ENCODE measurements at regions not wholly inside any gene's neighbourhood (a gene's known extent, or its start where the extent isn't known, plus 50 kb on each side); places are given as distances from the start of the nearest gene placed in this dataset.
"Not testable (repeated sequence)": the region's sequence is repeated elsewhere in the genome, so short reads cannot be mapped to it uniquely, and the experiment has no call there.

DNA sequence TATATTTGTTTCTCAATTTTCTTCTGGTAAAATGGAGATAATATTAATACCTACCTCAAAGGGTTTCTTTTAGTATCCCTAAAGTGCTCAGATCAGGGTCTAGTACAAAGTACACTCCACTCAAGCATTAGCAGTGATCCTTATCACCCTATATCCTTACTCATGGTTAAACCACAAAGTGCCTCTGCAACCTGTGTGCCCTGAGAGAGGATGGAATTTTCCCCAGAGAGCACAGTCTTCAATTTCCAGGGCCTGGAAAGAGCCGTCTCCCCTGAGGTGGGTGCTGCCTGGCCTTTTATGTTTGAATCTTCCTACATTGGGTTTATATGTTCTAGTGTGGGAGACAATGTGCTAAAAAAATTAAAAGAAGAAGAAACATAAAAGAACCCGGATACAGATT, 183.1 kb upstream of the FBXO33 start:
- DNase-seq, result no peak

- DNase-seq, result no peak
Measured at GRCh38 chr14:39614297-39614923, 182.2 kb upstream of the FBXO33 start.

GRCh38 chr14:39609119-39609518, 176.9 kb upstream of the FBXO33 start:
- DNase-seq, result no peak

DNA sequence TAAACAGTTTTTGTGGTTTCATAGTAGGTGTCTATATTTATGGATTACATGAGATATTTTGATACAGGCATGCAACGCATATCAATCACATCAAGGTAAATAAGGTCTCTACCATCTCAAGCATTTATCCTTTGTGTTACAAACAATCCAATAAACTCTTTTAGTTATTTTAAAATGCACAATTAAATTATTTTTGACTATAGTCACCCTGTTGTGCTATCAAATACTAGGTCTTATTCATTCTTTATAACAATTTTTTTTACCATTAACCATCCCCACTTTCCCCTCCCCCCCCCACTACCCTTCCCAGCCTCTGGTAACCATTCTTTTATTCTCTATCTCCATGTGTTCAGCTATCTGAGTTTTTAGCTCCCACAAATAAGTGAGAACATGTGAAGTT, 175.7 kb upstream of the FBXO33 start:
- DNase-seq, result no peak

DNA sequence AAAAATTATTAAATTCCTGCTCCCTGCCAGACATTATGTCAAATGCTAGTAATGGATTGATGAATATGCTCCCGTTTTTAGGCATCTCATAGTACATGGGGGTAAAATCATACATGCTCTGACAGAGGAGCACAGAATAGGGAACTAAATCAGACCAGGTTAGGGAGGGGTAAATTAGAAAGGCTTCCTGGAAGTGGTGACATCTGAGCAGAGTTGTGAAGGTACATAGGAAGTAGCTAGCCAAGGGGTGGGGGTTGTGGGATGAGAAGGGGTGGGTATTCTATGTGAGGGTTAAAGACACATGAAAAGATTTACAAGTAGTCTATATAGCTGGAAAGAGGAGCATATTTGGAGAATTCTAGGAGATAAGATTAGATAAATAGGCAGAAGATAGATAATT, 171.7 kb upstream of the FBXO33 start:
- DNase-seq, result no peak

DNA sequence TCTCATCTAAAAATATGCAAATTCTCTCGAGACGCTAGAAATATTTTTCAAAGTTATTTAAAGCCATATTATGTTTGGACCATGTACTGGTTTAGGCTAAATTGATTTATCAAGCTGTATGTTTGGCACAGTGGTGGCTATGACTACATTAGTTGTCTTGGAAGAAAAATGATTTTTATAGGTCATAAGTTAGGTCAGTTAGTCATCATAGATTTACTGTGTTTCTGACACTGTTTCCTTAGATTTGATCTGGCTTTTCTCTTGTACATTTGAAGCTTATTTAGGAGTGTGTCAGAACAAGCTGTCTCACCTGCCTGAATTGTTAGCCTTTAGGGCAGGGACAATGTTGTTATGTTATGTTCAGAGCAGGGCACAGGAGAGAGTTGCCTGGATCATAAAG, 161.1 kb upstream of the FBXO33 start:
- DNase-seq, result no peak

DNA sequence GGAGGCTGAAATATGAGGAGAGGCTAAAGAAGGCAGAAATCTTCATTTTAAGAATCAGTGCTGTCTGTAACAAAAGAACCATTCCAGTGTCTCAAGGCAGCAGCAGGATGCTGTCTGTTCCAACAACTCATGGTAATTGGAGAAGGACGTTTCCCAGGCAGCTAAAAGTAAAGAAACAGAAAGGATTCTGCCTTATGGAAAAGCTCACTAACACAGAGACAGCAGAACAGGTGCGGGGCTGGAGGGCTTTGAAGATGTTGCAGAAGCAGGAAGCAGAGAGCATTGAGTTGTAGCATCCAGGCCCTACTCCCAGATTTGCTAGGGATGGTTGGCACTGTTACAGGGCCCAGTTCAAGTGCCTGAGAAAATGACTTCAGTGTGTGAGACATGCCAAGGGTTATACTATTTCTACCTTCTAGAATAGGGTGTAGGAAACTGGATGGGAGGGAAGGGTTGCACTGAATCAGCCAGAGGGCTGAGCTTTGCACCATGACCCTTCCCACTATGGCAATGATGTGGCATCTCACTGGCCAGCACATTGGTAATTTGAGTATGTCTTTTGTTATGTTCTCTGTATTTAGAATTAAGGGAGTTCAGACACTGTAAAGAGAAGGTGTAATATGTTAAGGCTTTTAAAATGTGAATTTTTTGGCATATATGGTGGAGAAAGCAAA, 160.0 kb upstream of the FBXO33 start:
- no peak for DNase-seq

GRCh38 chr14:39589882-39590281, 157.6 kb upstream of the FBXO33 start:
- not testable (repeated sequence) for DNase-seq

- DNase-seq, result no peak
Measured at GRCh38 chr14:39582028-39582654, 149.9 kb upstream of the FBXO33 start.

- DNase-seq, result no peak
Measured at GRCh38 chr14:39581474-39581873, 149.2 kb upstream of the FBXO33 start.

GRCh38 chr14:39580696-39581095, 148.5 kb upstream of the FBXO33 start:
- no peak for DNase-seq

- DNase-seq, result no peak
Measured at GRCh38 chr14:39576736-39577135, 144.5 kb upstream of the FBXO33 start.

- no peak for DNase-seq
Measured at GRCh38 chr14:39576258-39576657, 144.0 kb upstream of the FBXO33 start.

DNA sequence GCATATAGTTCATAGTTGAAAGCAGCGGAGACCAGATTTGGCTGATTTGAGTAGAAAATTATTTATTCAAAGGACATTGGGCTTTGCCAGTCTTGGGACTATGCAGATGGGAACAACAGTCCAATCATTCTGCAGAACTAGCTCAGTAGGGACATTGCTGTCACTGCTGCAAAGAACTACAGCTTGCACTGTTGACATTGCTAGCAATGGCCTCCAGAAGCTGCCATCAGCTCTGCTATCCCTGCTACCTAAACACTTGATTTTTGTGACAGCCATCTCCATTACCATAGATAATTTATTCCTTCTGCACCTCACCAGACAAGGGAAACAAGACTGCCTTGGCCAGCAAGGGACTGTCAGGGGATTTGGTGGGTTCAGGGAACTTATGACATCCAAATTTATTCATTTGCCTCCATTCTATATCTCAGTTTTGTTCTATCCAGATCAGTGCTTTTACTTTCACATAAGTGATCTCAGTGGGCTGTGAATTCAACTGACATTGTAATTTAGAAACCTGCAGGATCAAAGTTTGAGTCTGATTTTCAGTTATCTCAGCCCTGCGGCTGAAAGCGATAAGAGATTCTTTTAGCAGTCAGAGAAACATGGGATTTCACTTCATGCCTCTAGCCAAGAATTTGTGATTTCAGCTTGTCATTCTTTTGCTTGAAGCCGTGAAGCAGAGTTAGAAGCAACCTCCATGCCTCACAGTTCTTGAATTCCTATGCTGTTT, 136.7 kb upstream of the FBXO33 start:
- DNase-seq, result peak; percentile 1

- DNase-seq, result no peak
Measured at GRCh38 chr14:39566795-39567194, 134.6 kb upstream of the FBXO33 start.

GRCh38 chr14:39563361-39563760, 131.1 kb upstream of the FBXO33 start:
- DNase-seq, result no peak

- DNase-seq, result no peak
Measured at GRCh38 chr14:39562175-39562574, 129.9 kb upstream of the FBXO33 start.

DNA sequence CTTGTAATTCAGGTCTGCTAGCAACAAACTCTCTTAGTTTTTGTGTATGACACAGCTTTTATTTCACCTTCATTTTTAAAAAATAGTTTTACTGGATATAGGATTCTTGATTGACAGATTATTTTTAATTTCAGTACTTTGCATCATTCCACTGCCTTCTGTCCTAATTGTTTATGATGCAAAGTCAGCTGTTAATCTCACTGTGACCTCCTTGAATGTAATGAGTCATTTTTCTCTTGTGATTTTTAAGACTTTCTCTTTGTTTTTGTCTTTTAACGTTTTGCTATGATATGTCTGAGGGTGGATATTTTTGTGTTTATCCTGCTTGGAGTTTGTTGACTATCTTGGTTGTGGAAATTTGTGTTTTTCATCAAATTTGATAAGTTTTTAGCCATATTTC, 126.3 kb upstream of the FBXO33 start:
- DNase-seq, result no peak

- no peak for DNase-seq
Measured at GRCh38 chr14:39555749-39556148, 123.5 kb upstream of the FBXO33 start.

GRCh38 chr14:39554576-39554975, 122.3 kb upstream of the FBXO33 start:
- no peak for DNase-seq

DNA sequence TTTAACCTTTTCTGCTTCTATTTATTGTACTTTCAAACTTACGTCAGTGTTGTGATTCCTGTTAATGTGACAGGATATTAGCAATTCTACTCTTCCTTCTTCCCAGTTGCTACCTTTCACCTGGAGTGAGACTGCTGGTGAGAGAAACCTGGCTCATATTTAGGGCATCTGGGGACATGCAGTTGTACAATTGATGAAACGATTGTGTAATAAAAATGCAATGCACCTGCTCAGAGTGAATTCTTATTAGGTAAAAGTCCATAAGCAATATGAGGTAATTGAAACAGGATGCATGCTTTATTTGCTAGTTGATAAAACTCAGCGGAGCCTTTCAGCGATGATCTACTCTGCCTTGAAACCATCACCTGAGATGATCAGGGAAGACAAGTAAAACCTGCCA, 116.1 kb upstream of the FBXO33 start:
- DNase-seq, result no peak

DNA sequence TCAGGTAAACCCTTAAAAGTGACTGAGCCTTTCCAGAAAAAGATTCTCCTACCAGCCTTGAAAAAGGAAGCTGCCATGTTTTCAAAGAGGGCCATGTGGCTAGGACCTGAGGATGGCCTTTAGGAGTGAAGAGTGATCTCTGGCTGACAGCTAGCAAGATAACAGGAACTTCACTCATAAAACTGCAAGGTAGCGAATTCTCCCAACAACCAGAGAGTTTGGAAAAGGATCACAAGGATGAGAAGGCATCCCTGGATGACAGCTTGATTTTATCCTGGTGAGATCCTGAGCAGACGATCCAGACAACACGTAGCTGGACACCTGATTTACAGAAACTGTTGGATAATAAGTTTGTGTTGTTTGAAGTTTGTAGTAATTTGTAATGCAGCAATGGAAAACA, 115.6 kb upstream of the FBXO33 start:
- DNase-seq, result no peak

DNA sequence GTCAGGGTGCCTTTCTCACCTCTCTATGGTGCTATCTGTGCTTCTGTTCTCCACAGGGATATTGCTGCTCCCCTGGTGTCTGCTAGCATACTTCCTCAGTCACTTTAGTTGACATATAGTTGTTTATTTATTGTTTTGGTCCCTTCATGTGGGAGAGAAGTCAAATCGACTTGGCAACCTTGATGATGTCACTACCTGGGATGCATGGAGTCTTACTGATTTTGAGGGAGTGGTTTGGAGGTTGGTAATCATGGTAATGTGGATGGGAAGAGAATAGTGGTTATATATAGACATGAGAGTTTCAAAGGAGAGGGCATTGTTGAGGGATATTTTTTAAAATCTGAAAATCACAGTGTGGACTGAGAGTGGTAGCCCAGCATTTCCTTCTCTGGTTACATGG, 73.6 kb upstream of the FBXO33 start:
- no peak for DNase-seq

DNA sequence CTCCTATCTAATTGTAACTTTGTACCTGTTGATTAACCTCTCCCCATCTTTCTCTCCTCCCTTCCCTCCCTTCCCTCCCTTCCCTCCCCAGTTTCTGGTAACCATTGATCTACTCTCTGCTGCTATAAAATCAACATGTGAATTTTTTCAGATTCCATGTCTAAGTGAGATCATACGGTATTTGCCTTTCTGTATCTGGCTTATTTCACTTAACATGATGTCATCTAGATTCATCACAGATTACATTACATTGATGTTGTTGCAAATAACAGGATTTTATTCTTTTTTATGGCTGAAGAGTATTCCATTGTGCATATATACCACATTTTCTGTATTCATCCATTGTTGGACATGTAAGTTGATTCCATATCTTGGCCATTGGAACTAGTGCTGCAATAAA, 68.0 kb upstream of the FBXO33 start:
- no peak for DNase-seq
